Adipocyte (in vitro differentiated cells): ENCODE measurements at regions not wholly inside any gene's neighbourhood (a gene's known extent, or its start where the extent isn't known, plus 50 kb on each side); places are given as distances from the start of the nearest gene placed in this dataset.

ENCODE experiments used
- DNase-seq: peaks from one replicate; pipeline ENCODE4 v3.0.0-alpha.2; 2015; ENCODE audit warnings: low read depth
- H3K27me3 ChIP-seq: replicated peaks from 2 replicates; pipeline ENCODE4 v1.7.0; 2013; ENCODE audit warnings: mild to moderate bottlenecking, low read length, moderate library complexity; ENCODE audit not compliant: control insufficient read depth, insufficient read depth
- H3K36me3 ChIP-seq: 2 replicates; pipeline ENCODE4 v1.7.0; 2013; ENCODE audit warnings: low read length, mild to moderate bottlenecking, moderate library complexity; ENCODE audit not compliant: control insufficient read depth, insufficient read depth, severe bottlenecking
- H3K4me1 ChIP-seq: 2 replicates; pipeline ENCODE4 v1.7.0; 2013; ENCODE audit warnings: mild to moderate bottlenecking, low read length, moderate library complexity; ENCODE audit not compliant: control insufficient read depth, insufficient read depth
- H3K4me3 ChIP-seq: 2 replicates; pipeline ENCODE4 v1.7.0; 2013; ENCODE audit warnings: mild to moderate bottlenecking, low read length, moderate library complexity
- H3K9ac ChIP-seq: 2 replicates; pipeline ENCODE4 v1.7.0; 2013; ENCODE audit warnings: mild to moderate bottlenecking, low read length, moderate library complexity
- H3K9me3 ChIP-seq: 2 replicates; pipeline ENCODE4 v1.7.0; 2013; ENCODE audit warnings: mild to moderate bottlenecking, low read length, moderate library complexity; ENCODE audit not compliant: control insufficient read depth

GRCh38 chr13:36750046-36750445 is 69.0 kb upstream of the RFXAP start:
- H3K4me3 ChIP-seq: no peak overlapping the region
- H3K9ac ChIP-seq: no peak overlapping the region
- H3K9me3 ChIP-seq: no peaks in the 10 kb centered on the region
- DNase-seq: no peak
- H3K36me3 ChIP-seq: no peaks in the 10 kb centered on the region
- no peaks in the 10 kb centered on the region for H3K4me1 ChIP-seq
- peaks cover 9% of the 10 kb centered on the region for H3K27me3 ChIP-seq

GRCh38 chr13:36750461-36750860 is 68.6 kb upstream of the RFXAP start:
- Histone ChIP-seq H3K4me3 (no peak overlapping the region), H3K4me1 (no peaks in the 10 kb centered on the region), H3K27me3 (peaks cover 12% of the 10 kb centered on the region), H3K9me3 (no peaks in the 10 kb centered on the region), H3K36me3 (no peaks in the 10 kb centered on the region), H3K9ac (no peak overlapping the region)
- no peak for DNase-seq

- DNase-seq: no peak
- H3K27me3 ChIP-seq: peaks cover 12% of the 10 kb centered on the region
- H3K36me3 ChIP-seq: no peaks in the 10 kb centered on the region
- no peaks in the 10 kb centered on the region for H3K4me1 ChIP-seq
- no peak overlapping the region for H3K9ac ChIP-seq
- no peaks in the 10 kb centered on the region for H3K9me3 ChIP-seq
- no peak overlapping the region for H3K4me3 ChIP-seq
Observed at GRCh38 chr13:36750946-36751345, 68.1 kb upstream of the RFXAP start.

GRCh38 chr13:36752673-36753072 is 66.3 kb upstream of the RFXAP start:
- Histone ChIP-seq H3K9me3 (no peaks in the 10 kb centered on the region), H3K4me1 (no peaks in the 10 kb centered on the region), H3K36me3 (no peaks in the 10 kb centered on the region), H3K4me3 (no peak overlapping the region), H3K27me3 (peaks cover 12% of the 10 kb centered on the region), H3K9ac (no peak overlapping the region)
- DNase-seq: peak; percentile 36

GRCh38 chr13:36753176-36753575 is 65.8 kb upstream of the RFXAP start:
- DNase-seq: no peak
- Histone ChIP-seq H3K27me3 (peaks cover 12% of the 10 kb centered on the region), H3K4me1 (no peaks in the 10 kb centered on the region), H3K9ac (no peak overlapping the region), H3K36me3 (no peaks in the 10 kb centered on the region), H3K9me3 (no peaks in the 10 kb centered on the region), H3K4me3 (no peak overlapping the region)

GRCh38 chr13:36758345-36758744 is 60.7 kb upstream of the RFXAP start:
- Histone ChIP-seq H3K36me3 (no peaks in the 10 kb centered on the region), H3K9ac (no peak overlapping the region), H3K4me1 (no peaks in the 10 kb centered on the region), H3K27me3 (peaks cover 12% of the 10 kb centered on the region), H3K4me3 (no peak overlapping the region), H3K9me3 (no peaks in the 10 kb centered on the region)
- no peak for DNase-seq

- H3K27me3 ChIP-seq: no peaks in the 10 kb centered on the region
- no peaks in the 10 kb centered on the region for H3K4me1 ChIP-seq
- peaks cover 7% of the 10 kb centered on the region for H3K9me3 ChIP-seq
- H3K4me3 ChIP-seq: no peak overlapping the region
- H3K36me3 ChIP-seq: no peaks in the 10 kb centered on the region
- DNase-seq: no peak
- H3K9ac ChIP-seq: no peak overlapping the region
Observed at GRCh38 chr13:36763126-36763722, 55.8 kb upstream of the RFXAP start.

GRCh38 chr13:36764536-36764935 is 54.5 kb upstream of the RFXAP start:
- no peaks in the 10 kb centered on the region for H3K4me1 ChIP-seq
- H3K27me3 ChIP-seq: no peaks in the 10 kb centered on the region
- DNase-seq: no peak
- no peaks in the 10 kb centered on the region for H3K36me3 ChIP-seq
- H3K9me3 ChIP-seq: peaks cover 7% of the 10 kb centered on the region
- no peak overlapping the region for H3K4me3 ChIP-seq
- no peak overlapping the region for H3K9ac ChIP-seq

GRCh38 chr13:36764957-36765356 is 54.1 kb upstream of the RFXAP start:
- no peak for DNase-seq
- no peaks in the 10 kb centered on the region for H3K36me3 ChIP-seq
- H3K4me3 ChIP-seq: no peak overlapping the region
- H3K27me3 ChIP-seq: no peaks in the 10 kb centered on the region
- H3K4me1 ChIP-seq: no peaks in the 10 kb centered on the region
- H3K9ac ChIP-seq: no peak overlapping the region
- H3K9me3 ChIP-seq: peaks cover 7% of the 10 kb centered on the region

GRCh38 chr13:36766295-36766694 is 52.7 kb upstream of the RFXAP start:
- DNase-seq: peak; percentile 9
- Histone ChIP-seq H3K9me3 (peaks cover 7% of the 10 kb centered on the region), H3K4me1 (no peaks in the 10 kb centered on the region), H3K27me3 (no peaks in the 10 kb centered on the region), H3K36me3 (no peaks in the 10 kb centered on the region), H3K9ac (no peak overlapping the region), H3K4me3 (no peak overlapping the region)

GRCh38 chr13:36767276-36767675 is 51.7 kb upstream of the RFXAP start:
- no peaks in the 10 kb centered on the region for H3K36me3 ChIP-seq
- no peaks in the 10 kb centered on the region for H3K27me3 ChIP-seq
- no peak overlapping the region for H3K9ac ChIP-seq
- H3K9me3 ChIP-seq: peaks cover 7% of the 10 kb centered on the region
- no peak for DNase-seq
- H3K4me1 ChIP-seq: no peaks in the 10 kb centered on the region
- H3K4me3 ChIP-seq: no peak overlapping the region

GRCh38 chr13:36769126-36769525 is 49.9 kb upstream of the RFXAP start:
- Histone ChIP-seq H3K9ac (no peak overlapping the region), H3K4me3 (no peak overlapping the region), H3K4me1 (no peaks in the 10 kb centered on the region), H3K27me3 (no peaks in the 10 kb centered on the region), H3K36me3 (no peaks in the 10 kb centered on the region), H3K9me3 (peaks cover 7% of the 10 kb centered on the region)
- DNase-seq: no peak
